Activated naive CD4-positive, alpha-beta T cell treated with anti-CD3 and anti-CD28 coated beads, Interleukin-2, amount 10 ng/mL, durations not matched to agents 7 days and 5 days (primary cell): ENCODE measurements at regions not wholly inside any gene's neighbourhood (a gene's known extent, or its start where the extent isn't known, plus 50 kb on each side); places are given as distances from the start of the nearest gene placed in this dataset.
"Not testable (repeated sequence)": the region's sequence is repeated elsewhere in the genome, so short reads cannot be mapped to it uniquely, and the experiment has no call there.

ENCODE experiments used
- CTCF ChIA-PET: fragments of 350-600 bp; sonication (Branson Sonifier 250); formaldehyde crosslinking; loops from one replicate; lab custom pipeline; 2021; ENCODE audit warnings: antibody characterized with exemption; lab: Charles Lee
- DNase-seq: peaks from one replicate; pipeline ENCODE4 v3.0.0-alpha.2; 2020
- H3K27ac Mint-ChIP-seq: one replicate; pipeline ENCODE4 v1.8.0; 2021; ENCODE audit warnings: mild to moderate bottlenecking, moderate library complexity, mixed read lengths
- H3K27me3 Mint-ChIP-seq: one replicate; pipeline ENCODE4 v1.8.0; 2021; ENCODE audit warnings: mild to moderate bottlenecking, mixed read lengths
- H3K36me3 Mint-ChIP-seq: one replicate; pipeline ENCODE4 v1.8.0; 2021; ENCODE audit warnings: mixed read lengths
- H3K4me1 Mint-ChIP-seq: one replicate; pipeline ENCODE4 v1.8.0; 2021; ENCODE audit warnings: mixed read lengths
- H3K4me3 Mint-ChIP-seq: one replicate; pipeline ENCODE4 v1.8.0; 2021; ENCODE audit warnings: mild to moderate bottlenecking, moderate library complexity, mixed read lengths
- H3K9me3 Mint-ChIP-seq: one replicate; pipeline ENCODE4 v1.8.0; 2021; ENCODE audit warnings: mixed read lengths

- CTCF ChIA-PET = no interaction called here
- H3K27ac Mint-ChIP-seq = no peak overlapping the region
- H3K4me3 Mint-ChIP-seq = no peak overlapping the region
- H3K9me3 Mint-ChIP-seq = peaks cover 4% of the 10 kb centered on the region
- H3K27me3 Mint-ChIP-seq = no peaks in the 10 kb centered on the region
- no peaks in the 10 kb centered on the region for H3K36me3 Mint-ChIP-seq
- DNase-seq = no peak
- H3K4me1 Mint-ChIP-seq = no peaks in the 10 kb centered on the region
These were observed 303.3 kb upstream of the COBL start for GRCh38 chr7:51619880-51620279.

GRCh38 chr7:51617686-51618085 lies 301.1 kb upstream of the COBL start:
- no peak for DNase-seq
- CTCF ChIA-PET = no interaction called here
- no peaks in the 10 kb centered on the region for H3K27me3 Mint-ChIP-seq
- H3K36me3 Mint-ChIP-seq = no peaks in the 10 kb centered on the region
- no peak overlapping the region for H3K4me3 Mint-ChIP-seq
- no peaks in the 10 kb centered on the region for H3K9me3 Mint-ChIP-seq
- no peaks in the 10 kb centered on the region for H3K4me1 Mint-ChIP-seq
- no peak overlapping the region for H3K27ac Mint-ChIP-seq

GRCh38 chr7:51613911-51614357 lies 297.3 kb upstream of the COBL start:
- no peak for DNase-seq
- CTCF ChIA-PET = no interaction called here
- Mint-ChIP-seq H3K4me3 (no peak overlapping the region), H3K9me3 (no peaks in the 10 kb centered on the region), H3K27me3 (no peaks in the 10 kb centered on the region), H3K4me1 (no peaks in the 10 kb centered on the region), H3K36me3 (no peaks in the 10 kb centered on the region), H3K27ac (no peak overlapping the region)

- H3K4me3 Mint-ChIP-seq = no peak overlapping the region
- CTCF ChIA-PET = no interaction called here
- no peak for DNase-seq
- H3K27ac Mint-ChIP-seq = no peak overlapping the region
- H3K9me3 Mint-ChIP-seq = peaks cover 4% of the 10 kb centered on the region
- no peaks in the 10 kb centered on the region for H3K27me3 Mint-ChIP-seq
- H3K36me3 Mint-ChIP-seq = no peaks in the 10 kb centered on the region
- H3K4me1 Mint-ChIP-seq = no peaks in the 10 kb centered on the region
These were observed 295.3 kb upstream of the COBL start for GRCh38 chr7:51611937-51612336.

- Mint-ChIP-seq H3K4me1 (no peaks in the 10 kb centered on the region), H3K36me3 (no peaks in the 10 kb centered on the region), H3K27me3 (no peaks in the 10 kb centered on the region), H3K9me3 (peaks cover 6% of the 10 kb centered on the region), H3K4me3 (no peak overlapping the region), H3K27ac (no peak overlapping the region)
- no peak for DNase-seq
- CTCF ChIA-PET = no interaction called here
These were observed 290.8 kb upstream of the COBL start for GRCh38 chr7:51607447-51607846.

- H3K9me3 Mint-ChIP-seq = peaks cover 6% of the 10 kb centered on the region
- H3K36me3 Mint-ChIP-seq = no peaks in the 10 kb centered on the region
- H3K4me3 Mint-ChIP-seq = no peak overlapping the region
- no peaks in the 10 kb centered on the region for H3K27me3 Mint-ChIP-seq
- no peak for DNase-seq
- no peak overlapping the region for H3K27ac Mint-ChIP-seq
- H3K4me1 Mint-ChIP-seq = no peaks in the 10 kb centered on the region
- CTCF ChIA-PET = no interaction called here
These were observed 290.1 kb upstream of the COBL start for GRCh38 chr7:51606601-51607154.

- Mint-ChIP-seq H3K27me3 (no peaks in the 10 kb centered on the region), H3K4me3 (no peak overlapping the region), H3K36me3 (no peaks in the 10 kb centered on the region), H3K27ac (no peak overlapping the region), H3K4me1 (no peaks in the 10 kb centered on the region), H3K9me3 (peaks cover 15% of the 10 kb centered on the region)
- CTCF ChIA-PET = no interaction called here
- DNase-seq = no peak
These were observed 285.8 kb upstream of the COBL start for GRCh38 chr7:51602376-51602775.

GRCh38 chr7:51601461-51601860 lies 284.9 kb upstream of the COBL start:
- H3K27ac Mint-ChIP-seq = no peak overlapping the region
- no peaks in the 10 kb centered on the region for H3K36me3 Mint-ChIP-seq
- no peaks in the 10 kb centered on the region for H3K4me1 Mint-ChIP-seq
- CTCF ChIA-PET = no interaction called here
- H3K4me3 Mint-ChIP-seq = no peak overlapping the region
- DNase-seq = no peak
- H3K9me3 Mint-ChIP-seq = peaks cover 17% of the 10 kb centered on the region
- no peaks in the 10 kb centered on the region for H3K27me3 Mint-ChIP-seq

- H3K27me3 Mint-ChIP-seq, CTCF ChIA-PET, H3K4me3 Mint-ChIP-seq, H3K36me3 Mint-ChIP-seq, H3K4me1 Mint-ChIP-seq, DNase-seq, H3K27ac Mint-ChIP-seq: not testable (repeated sequence)
- H3K9me3 Mint-ChIP-seq = peaks cover 14% of the 10 kb centered on the region
These were observed 283.3 kb upstream of the COBL start for GRCh38 chr7:51599935-51600334.

GRCh38 chr7:51593628-51594027 lies 277.0 kb upstream of the COBL start:
- no peaks in the 10 kb centered on the region for H3K36me3 Mint-ChIP-seq
- no peak overlapping the region for H3K4me3 Mint-ChIP-seq
- H3K27ac Mint-ChIP-seq = no peak overlapping the region
- H3K9me3 Mint-ChIP-seq = peaks cover 6% of the 10 kb centered on the region
- CTCF ChIA-PET = no interaction called here
- no peak for DNase-seq
- no peaks in the 10 kb centered on the region for H3K4me1 Mint-ChIP-seq
- H3K27me3 Mint-ChIP-seq = no peaks in the 10 kb centered on the region

GRCh38 chr7:51592842-51593599 lies 276.4 kb upstream of the COBL start:
- Mint-ChIP-seq H3K36me3 (no peaks in the 10 kb centered on the region), H3K9me3 (peaks cover 8% of the 10 kb centered on the region), H3K4me1 (no peaks in the 10 kb centered on the region), H3K27ac (no peak overlapping the region), H3K4me3 (no peak overlapping the region), H3K27me3 (no peaks in the 10 kb centered on the region)
- CTCF ChIA-PET = no interaction called here
- DNase-seq = no peak

GRCh38 chr7:51591223-51591622 lies 274.6 kb upstream of the COBL start:
- Mint-ChIP-seq H3K27me3 (no peaks in the 10 kb centered on the region), H3K27ac (no peak overlapping the region), H3K4me1 (no peaks in the 10 kb centered on the region), H3K4me3 (no peak overlapping the region), H3K36me3 (no peaks in the 10 kb centered on the region), H3K9me3 (peaks cover 7% of the 10 kb centered on the region)
- no peak for DNase-seq
- CTCF ChIA-PET = no interaction called here

- Mint-ChIP-seq H3K27ac (no peak overlapping the region), H3K4me3 (no peak overlapping the region), H3K9me3 (peaks cover 7% of the 10 kb centered on the region), H3K4me1 (no peaks in the 10 kb centered on the region), H3K36me3 (no peaks in the 10 kb centered on the region), H3K27me3 (no peaks in the 10 kb centered on the region)
- DNase-seq = no peak
- CTCF ChIA-PET = no interaction called here
These were observed 274.1 kb upstream of the COBL start for GRCh38 chr7:51590746-51591145.

- H3K4me3 Mint-ChIP-seq = no peak overlapping the region
- H3K9me3 Mint-ChIP-seq = peaks cover 7% of the 10 kb centered on the region
- DNase-seq = no peak
- no peak overlapping the region for H3K27ac Mint-ChIP-seq
- H3K4me1 Mint-ChIP-seq = no peaks in the 10 kb centered on the region
- CTCF ChIA-PET = no interaction called here
- H3K36me3 Mint-ChIP-seq = no peaks in the 10 kb centered on the region
- H3K27me3 Mint-ChIP-seq = no peaks in the 10 kb centered on the region
These were observed 272.5 kb upstream of the COBL start for GRCh38 chr7:51589111-51589510.

GRCh38 chr7:51587604-51588003 lies 271.0 kb upstream of the COBL start:
- H3K9me3 Mint-ChIP-seq = peaks cover 7% of the 10 kb centered on the region
- no peaks in the 10 kb centered on the region for H3K36me3 Mint-ChIP-seq
- no peak overlapping the region for H3K4me3 Mint-ChIP-seq
- CTCF ChIA-PET = no interaction called here
- no peaks in the 10 kb centered on the region for H3K4me1 Mint-ChIP-seq
- H3K27ac Mint-ChIP-seq = no peak overlapping the region
- DNase-seq = no peak
- H3K27me3 Mint-ChIP-seq = no peaks in the 10 kb centered on the region
